Common myeloid progenitor, CD34-positive (primary cell): ENCODE measurements at regions not wholly inside any gene's neighbourhood (a gene's known extent, or its start where the extent isn't known, plus 50 kb on each side); places are given as distances from the start of the nearest gene placed in this dataset.

Experiments used
- CTCF ChIA-PET: fragments of 350-600 bp; sonication (Branson Sonifier 250); formaldehyde crosslinking; loops from one replicate; lab custom pipeline; 2021; ENCODE audit warnings: antibody characterized with exemption; lab: Charles Lee
- POLR2A ChIA-PET: fragments of 350-600 bp; sonication (Branson Sonifier 250); formaldehyde crosslinking; loops from one replicate; lab custom pipeline; 2021; ENCODE audit warnings: antibody characterized with exemption; lab: Charles Lee
- DNase-seq, 3 donors: peaks; one replicate each; pipeline versions ENCODE4 v3.0.0 to v3.0.0-alpha.2; 2013
- H3K27ac ChIP-seq, 2 experiments: 1 replicate in 1 of 2; 2 replicates in 1 of 2; pipeline ENCODE4 v1.7.0; 2013; ENCODE audit warnings: inconsistent platforms in 2 of 2, low read length in 2 of 2, mild to moderate bottlenecking in 2 of 2, low read depth in 1 of 2, moderate library complexity in 1 of 2; ENCODE audit not compliant: severe bottlenecking in 2 of 2, insufficient read depth in 1 of 2, poor library complexity in 1 of 2
- H3K27me3 ChIP-seq, 5 experiments: replicated peaks in 2 of 5; 1 replicate in 3 of 5; 2 replicates in 2 of 5; pipeline versions ENCODE4 v1.6.1 to v1.7.0; 2013; ENCODE audit warnings: low read length in 4 of 5, mild to moderate bottlenecking in 2 of 5, moderate library complexity in 2 of 5, inconsistent platforms in 1 of 5; ENCODE audit not compliant: insufficient read depth in 5 of 5, control insufficient read depth in 4 of 5
- H3K36me3 ChIP-seq, 4 experiments: 1 replicate in 2 of 4; 2 replicates in 2 of 4; pipeline versions ENCODE4 v1.6.1 to v1.7.0; 2013; ENCODE audit warnings: low read length in 3 of 4, control low read depth in 1 of 4, mild to moderate bottlenecking in 1 of 4; ENCODE audit not compliant: control insufficient read depth in 4 of 4, insufficient read depth in 4 of 4
- H3K4me1 ChIP-seq, 4 experiments: 1 replicate in 3 of 4; 2 replicates in 1 of 4; pipeline versions ENCODE4 v1.6.1 to v1.7.1; 2013; ENCODE audit warnings: low read length in 3 of 4, mild to moderate bottlenecking in 3 of 4, control low read depth in 1 of 4, inconsistent platforms in 1 of 4, moderate library complexity in 1 of 4; ENCODE audit not compliant: control insufficient read depth in 4 of 4, insufficient read depth in 4 of 4; ENCODE audit errors: control extremely low read depth in 1 of 4
- H3K4me3 ChIP-seq, 7 experiments: 1 replicate in 4 of 7; 2 replicates in 3 of 7; pipeline versions ENCODE4 v1.5.1 to v1.7.0; 2013; ENCODE audit warnings: mild to moderate bottlenecking in 7 of 7, low read length in 6 of 7, moderate library complexity in 6 of 7, inconsistent platforms in 2 of 7, low read depth in 2 of 7, control low read depth in 1 of 7; ENCODE audit not compliant: insufficient read depth in 4 of 7, control insufficient read depth in 1 of 7; ENCODE audit errors: extremely low read depth in 1 of 7
- H3K9me3 ChIP-seq, 5 experiments: 1 replicate in 4 of 5; 2 replicates in 1 of 5; pipeline versions ENCODE4 v1.6.1 to v1.7.1; 2013; ENCODE audit warnings: low read length in 4 of 5, mild to moderate bottlenecking in 2 of 5, inconsistent platforms in 1 of 5, low read depth in 1 of 5, moderate library complexity in 1 of 5; ENCODE audit not compliant: control insufficient read depth in 4 of 5, insufficient read depth in 2 of 5; ENCODE audit errors: control extremely low read depth in 1 of 5
- WGBS: methylation state at CpG from one replicate; pipeline ENCODE4 v1.1.5; 2013; ENCODE audit not compliant: insufficient coverage; 5-methylcytosine and 5-hydroxymethylcytosine counted together

- no peaks in the 10 kb centered on the region for H3K36me3 ChIP-seq
- CTCF ChIA-PET: interaction anchor here (0.8 to 2.0 kb wide), 5 partner anchors 23 to 263 kb away, joined by 3 to 9 read pairs (median 3); no protein-coding TSS in a partner anchor
- POLR2A ChIA-PET: no interaction called here
- DNase-seq: peak; percentile 45 to 85 (median 78)
- WGBS: 87% methylated on average over 5 of the region's 5 CpGs
- H3K4me1 ChIP-seq: peaks cover 17 to 33% (median 22%) of the 10 kb centered on the region in 4 experiments
- no peaks in the 10 kb centered on the region for H3K9me3 ChIP-seq
- H3K27ac ChIP-seq: no peak overlapping the region
- peak overlapping the region in 1 of 7 experiments; percentile 32 for H3K4me3 ChIP-seq
- no peaks in the 10 kb centered on the region for H3K27me3 ChIP-seq
These were observed 100.8 kb downstream of the TNFAIP3 start for GRCh38 chr6:137967689-137968454.

GRCh38 chr6:137968455-137968804 lies 101.4 kb downstream of the TNFAIP3 start:
- peaks cover 17 to 33% (median 22%) of the 10 kb centered on the region in 4 experiments for H3K4me1 ChIP-seq
- H3K27ac ChIP-seq: peak overlapping the region in 1 of 2 experiments; percentile 1
- no peaks in the 10 kb centered on the region for H3K9me3 ChIP-seq
- WGBS: 67% methylated on average over 1 of the region's 5 CpGs
- no peaks in the 10 kb centered on the region for H3K27me3 ChIP-seq
- ChIA-PET CTCF (interaction anchor here (1.3 to 1.7 kb wide), 3 partner anchors 260 to 264 kb away, joined by 3 to 5 read pairs (median 4); no protein-coding TSS in a partner anchor), POLR2A (no interaction called here)
- H3K36me3 ChIP-seq: no peaks in the 10 kb centered on the region
- no peak for DNase-seq
- H3K4me3 ChIP-seq: peak overlapping the region in 1 of 7 experiments; percentile 32

- Histone ChIP-seq H3K4me3 (no peak overlapping the region), H3K36me3 (no peaks in the 10 kb centered on the region), H3K4me1 (peaks cover 17 to 33% (median 22%) of the 10 kb centered on the region in 4 experiments), H3K27ac (no peak overlapping the region), H3K9me3 (no peaks in the 10 kb centered on the region), H3K27me3 (no peaks in the 10 kb centered on the region)
- WGBS: 0% methylated on average over 1 of the region's 1 CpG
- CTCF ChIA-PET: interaction anchor here (1.4 to 1.7 kb wide), 2 partner anchors 262 to 264 kb away, joined by 4 to 5 read pairs; no protein-coding TSS in a partner anchor
- DNase-seq: peak; percentile 22 to 48 (median 37)
- POLR2A ChIA-PET: no interaction called here
These were observed 101.8 kb downstream of the TNFAIP3 start for GRCh38 chr6:137968901-137969300.

GRCh38 chr6:137969874-137970273 lies 102.8 kb downstream of the TNFAIP3 start:
- Histone ChIP-seq H3K27me3 (no peaks in the 10 kb centered on the region), H3K27ac (no peak overlapping the region), H3K36me3 (no peaks in the 10 kb centered on the region), H3K4me3 (no peak overlapping the region), H3K4me1 (peaks cover 17 to 37% (median 24%) of the 10 kb centered on the region in 4 experiments), H3K9me3 (no peaks in the 10 kb centered on the region)
- ChIA-PET CTCF (interaction anchor here (0.6 to 1.4 kb wide), 3 partner anchors 178 to 265 kb away, joined by 3 to 4 read pairs (median 3); no protein-coding TSS in a partner anchor), POLR2A (no interaction called here)
- DNase-seq: no peak

- Histone ChIP-seq H3K4me3 (no peak overlapping the region), H3K9me3 (no peaks in the 10 kb centered on the region), H3K27ac (no peak overlapping the region), H3K27me3 (no peaks in the 10 kb centered on the region), H3K36me3 (no peaks in the 10 kb centered on the region), H3K4me1 (peaks cover 17 to 42% (median 28%) of the 10 kb centered on the region in 4 experiments)
- POLR2A ChIA-PET: no interaction called here
- DNase-seq: no peak
- CTCF ChIA-PET: interaction anchor here (1.3 kb wide), 1 partner anchor 265 kb away, joined by 3 read pairs; no protein-coding TSS in a partner anchor
- WGBS: 88% methylated on average over 3 of the region's 4 CpGs
These were observed 103.3 kb downstream of the TNFAIP3 start for GRCh38 chr6:137970368-137970767.

- Histone ChIP-seq H3K27ac (no peak overlapping the region), H3K36me3 (no peaks in the 10 kb centered on the region), H3K4me1 (peaks cover 11 to 37% (median 26%) of the 10 kb centered on the region in 4 experiments), H3K4me3 (no peak overlapping the region), H3K27me3 (no peaks in the 10 kb centered on the region), H3K9me3 (no peaks in the 10 kb centered on the region)
- DNase-seq: no peak
- 100% methylated on average over 4 of the region's 4 CpGs for WGBS
- POLR2A ChIA-PET: interaction anchor here (0.7 kb wide), 1 partner anchor 28 kb away, joined by 3 read pairs; no protein-coding TSS in a partner anchor
- CTCF ChIA-PET: interaction anchor here (1.9 to 2.4 kb wide), 2 partner anchors 24 to 269 kb away, joined by 6 read pairs; no protein-coding TSS in a partner anchor
These were observed 106.1 kb downstream of the TNFAIP3 start for GRCh38 chr6:137973201-137973600.
